SH-SY5Y (cell line): ENCODE measurements at regions not wholly inside any gene's neighbourhood (a gene's known extent, or its start where the extent isn't known, plus 50 kb on each side); places are given as distances from the start of the nearest gene placed in this dataset.

Experiments used
- GATA2 ChIP-seq: IDR thresholded peaks from 2 replicates; pipeline ENCODE4 v1.6.1; 2011; ENCODE audit warnings: mild to moderate bottlenecking, low read depth, low read length
- GATA3 ChIP-seq: IDR thresholded peaks from 2 replicates; pipeline ENCODE4 v1.6.1; 2011; ENCODE audit warnings: low read depth, mild to moderate bottlenecking, low read length, moderate library complexity

DNA sequence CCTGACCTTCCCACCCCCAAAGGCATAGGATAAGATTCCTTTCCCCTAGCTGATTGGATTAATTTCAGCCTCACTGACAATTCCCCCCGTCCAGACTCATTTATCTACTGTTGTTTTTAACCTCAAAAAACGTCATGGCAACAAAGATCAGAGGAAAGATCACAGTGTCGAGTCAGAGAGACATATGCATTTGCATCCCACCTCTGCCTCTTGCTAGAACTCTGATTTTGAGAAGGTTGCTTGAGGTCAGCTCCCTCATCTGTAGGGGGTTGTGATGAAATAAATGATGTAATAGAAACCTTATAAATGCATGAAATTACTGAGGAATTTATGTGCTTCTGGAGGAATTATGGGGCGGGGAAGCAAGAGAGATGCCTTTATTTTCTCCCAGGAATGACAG lies 53.3 kb upstream of the SYN3 start:
- TF ChIP-seq GATA3 (no peak), GATA2 (no peak)
